Right lobe of liver (tissue), 4 donors: ENCODE measurements at regions not wholly inside any gene's neighbourhood (a gene's known extent, or its start where the extent isn't known, plus 50 kb on each side); places are given as distances from the start of the nearest gene placed in this dataset.

Experiments used
- POLR2A ChIP-seq: fragments of 450-650 bp; IDR thresholded peaks from one replicate; pipeline ENCODE4 v1.6.1; 2017; ENCODE audit warnings: antibody characterized with exemption, mild to moderate bottlenecking
- TF ChIP-seq, protein P1 (sequence below), 4 donors: fragments of 200-600 bp in 3 of 4; fragments of 450-650 bp in 1 of 4; IDR thresholded peaks; one replicate each; pipeline versions ENCODE4 v1.5.1 to v1.8.0; 2016 to 2022; ENCODE audit warnings: antibody characterized with exemption in 4 of 4, mild to moderate bottlenecking in 2 of 4
- donor health status: DM: no; HTN: no; CAD: no.
- donor health status: DM: no; HTN: no; CAD: no.
- donor health status: DM: no; HTN: yes; CAD: no.

DNA sequence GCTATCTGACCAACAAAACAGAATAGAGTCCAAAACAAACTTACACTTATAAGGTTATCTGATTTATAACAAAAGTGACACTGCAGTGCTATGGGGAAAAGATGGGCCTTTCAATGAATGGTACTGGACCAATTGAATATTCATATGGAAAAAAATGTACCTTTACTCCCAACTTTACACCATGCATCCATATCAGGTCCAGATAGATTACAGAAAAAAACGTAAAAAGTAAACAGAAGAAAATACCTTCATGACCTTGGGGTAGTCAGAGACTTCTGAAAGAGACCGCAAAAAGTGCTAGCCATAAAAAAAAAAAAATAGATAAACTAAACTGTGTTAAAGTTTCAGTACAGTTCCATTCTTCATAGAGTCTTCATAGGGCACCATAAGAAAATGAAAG is 308.3 kb downstream of the GXYLT1 start:
- no peak for TF ChIP-seq POLR2A
- TF ChIP-seq, protein P1, sequence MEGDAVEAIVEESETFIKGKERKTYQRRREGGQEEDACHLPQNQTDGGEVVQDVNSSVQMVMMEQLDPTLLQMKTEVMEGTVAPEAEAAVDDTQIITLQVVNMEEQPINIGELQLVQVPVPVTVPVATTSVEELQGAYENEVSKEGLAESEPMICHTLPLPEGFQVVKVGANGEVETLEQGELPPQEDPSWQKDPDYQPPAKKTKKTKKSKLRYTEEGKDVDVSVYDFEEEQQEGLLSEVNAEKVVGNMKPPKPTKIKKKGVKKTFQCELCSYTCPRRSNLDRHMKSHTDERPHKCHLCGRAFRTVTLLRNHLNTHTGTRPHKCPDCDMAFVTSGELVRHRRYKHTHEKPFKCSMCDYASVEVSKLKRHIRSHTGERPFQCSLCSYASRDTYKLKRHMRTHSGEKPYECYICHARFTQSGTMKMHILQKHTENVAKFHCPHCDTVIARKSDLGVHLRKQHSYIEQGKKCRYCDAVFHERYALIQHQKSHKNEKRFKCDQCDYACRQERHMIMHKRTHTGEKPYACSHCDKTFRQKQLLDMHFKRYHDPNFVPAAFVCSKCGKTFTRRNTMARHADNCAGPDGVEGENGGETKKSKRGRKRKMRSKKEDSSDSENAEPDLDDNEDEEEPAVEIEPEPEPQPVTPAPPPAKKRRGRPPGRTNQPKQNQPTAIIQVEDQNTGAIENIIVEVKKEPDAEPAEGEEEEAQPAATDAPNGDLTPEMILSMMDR (IDR thresholded peaks at IDR 0.05), result no peak
